Gastroesophageal sphincter (tissue), 3 donors: ENCODE measurements at regions not wholly inside any gene's neighbourhood (a gene's known extent, or its start where the extent isn't known, plus 50 kb on each side); places are given as distances from the start of the nearest gene placed in this dataset.

ENCODE experiments used
- CTCF ChIP-seq, 4 experiments: fragments of 200-600 bp in 2 of 4; fragments of 450-650 bp in 2 of 4; sonication (generic) in 1 of 4; IDR thresholded peaks; one replicate each; pipeline ENCODE4 v1.5.1; 2017 to 2019; ENCODE audit warnings: antibody characterized with exemption in 4 of 4, mild to moderate bottlenecking in 2 of 4, moderate library complexity in 2 of 4
- EP300 ChIP-seq: sonication (generic); formaldehyde crosslinking; IDR thresholded peaks from one replicate; pipeline ENCODE4 v1.6.1; 2017; ENCODE audit warnings: antibody characterized with exemption, mild to moderate bottlenecking

GRCh38 chr14:29463727-29464395 lies 463.8 kb downstream of the PRKD1 start:
- TF ChIP-seq CTCF (IDR thresholded peaks at IDR 0.05), result no peak
- TF ChIP-seq EP300, result no peak
